ENCODE measurements at regions not wholly inside any gene's neighbourhood (a gene's known extent, or its start where the extent isn't known, plus 50 kb on each side); places are given as distances from the start of the nearest gene placed in this dataset.

- ATAC-seq (peak; percentile 71), DNase-seq (no peak)
- ChIA-PET CTCF (interaction anchor here (0.7 kb wide), 1 partner anchor 63 kb away, joined by 3 read pairs; no protein-coding TSS in a partner anchor), POLR2A (interaction anchor here (0.7 to 1.4 kb wide), 6 partner anchors 12 to 656 kb away, joined by 3 to 4 read pairs (median 3); no protein-coding TSS in a partner anchor)
- Histone ChIP-seq H3K9me3 (ENCODE audit: control insufficient read depth in 2 of 3, low read length in 3 of 3) (no peaks in the 10 kb centered on the region), H3K4me1 (ENCODE audit: control insufficient read depth in 2 of 2, insufficient read depth in 2 of 2, low read length in 2 of 2) (no peaks in the 10 kb centered on the region), H3K36me3 (ENCODE audit: control insufficient read depth in 2 of 3, insufficient read depth in 3 of 3, low read length in 3 of 3) (no peaks in the 10 kb centered on the region), H3K27ac (ENCODE audit: low read depth, low read length) (no peak overlapping the region), H3K4me3 (ENCODE audit: low read length) (no peak overlapping the region), H3K27me3 (ENCODE audit: control insufficient read depth in 2 of 2, insufficient read depth in 2 of 2, low read length in 2 of 2) (no peaks in the 10 kb centered on the region)
- H3K4me1 Mint-ChIP-seq, result peaks cover 12 to 40% (median 31%) of the 10 kb centered on the region in 7 donors
- no peaks in the 10 kb centered on the region for H3K27me3 Mint-ChIP-seq
- intact Hi-C loops (cut with micrococcal nuclease), result no loop called here
- H3K27ac Mint-ChIP-seq, result peak overlapping the region in 4 of 9 donors; percentile 13 to 70 (median 56)
- peaks cover 0 to 5% (median 0%) of the 10 kb centered on the region in 11 donors for H3K9me3 Mint-ChIP-seq
- peaks cover 0 to 10% (median 0%) of the 10 kb centered on the region in 5 donors for H3K36me3 Mint-ChIP-seq
- H3K4me3 Mint-ChIP-seq, result no peak overlapping the region
Observed at GRCh38 chr12:123089631-123090353, 61.1 kb downstream of the PITPNM2 start.

DNA sequence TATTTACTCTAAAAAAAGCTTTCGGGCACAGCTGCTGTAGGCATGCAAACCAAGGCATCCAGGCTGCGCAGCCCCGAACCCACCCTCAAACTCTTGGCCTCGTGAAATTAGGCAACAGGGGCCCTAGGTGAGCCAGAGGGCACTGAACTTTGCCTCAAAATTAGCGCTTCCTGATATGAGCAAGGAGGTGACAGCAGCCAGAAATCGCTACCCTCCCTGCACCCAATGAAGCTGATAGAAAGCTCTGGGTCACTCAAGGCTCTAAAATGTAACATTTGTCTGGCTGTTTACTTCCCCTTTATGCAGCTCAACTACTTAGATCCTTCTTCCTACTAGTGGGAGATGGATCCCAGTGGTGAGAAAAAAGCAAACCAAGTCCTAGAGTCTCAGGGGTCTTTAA lies 61.8 kb downstream of the PITPNM2 start:
- peak; percentile 49 for ATAC-seq
- peaks cover 0 to 5% (median 0%) of the 10 kb centered on the region in 11 donors for H3K9me3 Mint-ChIP-seq

GRCh38 chr12:123085730-123086487 lies 65.0 kb downstream of the PITPNM2 start:
- Histone ChIP-seq H3K27ac (ENCODE audit: low read depth, low read length) (no peak overlapping the region), H3K4me3 (ENCODE audit: low read length) (no peak overlapping the region), H3K27me3 (ENCODE audit: control insufficient read depth in 2 of 2, insufficient read depth in 2 of 2, low read length in 2 of 2) (no peaks in the 10 kb centered on the region), H3K9me3 (ENCODE audit: control insufficient read depth in 2 of 3, low read length in 3 of 3) (no peaks in the 10 kb centered on the region), H3K4me1 (ENCODE audit: control insufficient read depth in 2 of 2, insufficient read depth in 2 of 2, low read length in 2 of 2) (no peaks in the 10 kb centered on the region), H3K36me3 (ENCODE audit: control insufficient read depth in 2 of 3, insufficient read depth in 3 of 3, low read length in 3 of 3) (no peaks in the 10 kb centered on the region)
- peak; percentile 46 for ATAC-seq
- DNase-seq, result no peak
- Mint-ChIP-seq H3K27me3 (no peaks in the 10 kb centered on the region), H3K4me1 (peaks cover 10 to 52% (median 45%) of the 10 kb centered on the region in 7 donors), H3K9me3 (peaks cover 0 to 2% (median 0%) of the 10 kb centered on the region in 11 donors), H3K4me3 (no peak overlapping the region), H3K27ac (peak overlapping the region in 4 of 9 donors; percentile 3 to 78 (median 46)), H3K36me3 (peaks cover 0 to 3% (median 0%) of the 10 kb centered on the region in 5 donors)
- ChIA-PET CTCF (no interaction called here), POLR2A (no interaction called here)
- intact Hi-C loops (cut with micrococcal nuclease), result loop anchor here in 1 of 2 donors (1.0 kb wide), 1 partner anchor 10 kb away; no protein-coding TSS in a partner anchor

More for the DNA sequence above, 61.8 kb downstream of the PITPNM2 start:
- Mint-ChIP-seq H3K4me1 (peaks cover 11 to 42% (median 34%) of the 10 kb centered on the region in 7 donors), H3K36me3 (peaks cover 0 to 7% (median 0%) of the 10 kb centered on the region in 5 donors), H3K4me3 (no peak overlapping the region), H3K27ac (peak overlapping the region in 5 of 9 donors; percentile 44 to 70 (median 67)), H3K27me3 (no peaks in the 10 kb centered on the region)
- ChIA-PET CTCF (interaction anchor here (0.7 kb wide), 1 partner anchor 62 kb away, joined by 3 read pairs; no protein-coding TSS in a partner anchor), POLR2A (interaction anchor here (0.8 to 1.4 kb wide), 3 partner anchors 12 to 209 kb away, joined by 3 to 4 read pairs (median 3); no protein-coding TSS in a partner anchor)
- H3K27ac ChIP-seq (ENCODE audit: low read depth, low read length), result no peak overlapping the region
- no peaks in the 10 kb centered on the region for H3K27me3 ChIP-seq (ENCODE audit: control insufficient read depth in 2 of 2, insufficient read depth in 2 of 2, low read length in 2 of 2)
- intact Hi-C loops (cut with micrococcal nuclease), result no loop called here
- no peak overlapping the region for H3K4me3 ChIP-seq (ENCODE audit: low read length)
- no peaks in the 10 kb centered on the region for H3K4me1 ChIP-seq (ENCODE audit: control insufficient read depth in 2 of 2, insufficient read depth in 2 of 2, low read length in 2 of 2)
- H3K9me3 ChIP-seq (ENCODE audit: control insufficient read depth in 2 of 3, low read length in 3 of 3), result no peaks in the 10 kb centered on the region
- H3K36me3 ChIP-seq (ENCODE audit: control insufficient read depth in 2 of 3, insufficient read depth in 3 of 3, low read length in 3 of 3), result no peaks in the 10 kb centered on the region
- no peak for DNase-seq

GRCh38 chr12:123085066-123085465 lies 65.8 kb downstream of the PITPNM2 start:
- H3K4me1 ChIP-seq (ENCODE audit: control insufficient read depth in 2 of 2, insufficient read depth in 2 of 2, low read length in 2 of 2), result no peaks in the 10 kb centered on the region
- no peak for DNase-seq
- peak overlapping the region in 1 of 10 donors; percentile 22 for H3K4me3 Mint-ChIP-seq
- no peaks in the 10 kb centered on the region for H3K27me3 Mint-ChIP-seq
- ChIA-PET POLR2A (no interaction called here), CTCF (interaction anchor here (2.3 kb wide), 1 partner anchor 10 kb away, joined by 8 read pairs; no protein-coding TSS in a partner anchor)
- H3K9me3 Mint-ChIP-seq, result peaks cover 0 to 2% (median 0%) of the 10 kb centered on the region in 11 donors
- peaks cover 10 to 52% (median 44%) of the 10 kb centered on the region in 7 donors for H3K4me1 Mint-ChIP-seq
- intact Hi-C loops (cut with micrococcal nuclease), result no loop called here
- no peaks in the 10 kb centered on the region for H3K36me3 ChIP-seq (ENCODE audit: control insufficient read depth in 2 of 3, insufficient read depth in 3 of 3, low read length in 3 of 3)
- H3K9me3 ChIP-seq (ENCODE audit: control insufficient read depth in 2 of 3, low read length in 3 of 3), result no peaks in the 10 kb centered on the region
- H3K36me3 Mint-ChIP-seq, result peaks cover 0 to 3% (median 0%) of the 10 kb centered on the region in 5 donors
- ATAC-seq, result no peak
- H3K4me3 ChIP-seq (ENCODE audit: low read length), result no peak overlapping the region
- no peak overlapping the region for H3K27ac ChIP-seq (ENCODE audit: low read depth, low read length)
- H3K27ac Mint-ChIP-seq, result peak overlapping the region in 4 of 9 donors; percentile 5 to 33 (median 14)
- no peaks in the 10 kb centered on the region for H3K27me3 ChIP-seq (ENCODE audit: control insufficient read depth in 2 of 2, insufficient read depth in 2 of 2, low read length in 2 of 2)

- no peak for DNase-seq
- H3K27me3 Mint-ChIP-seq, result no peaks in the 10 kb centered on the region
- CTCF ChIA-PET, result interaction anchor here (2.3 kb wide), 1 partner anchor 9 kb away, joined by 8 read pairs; no protein-coding TSS in a partner anchor
- H3K36me3 Mint-ChIP-seq, result peaks cover 0 to 3% (median 0%) of the 10 kb centered on the region in 5 donors
- H3K27ac ChIP-seq (ENCODE audit: low read depth, low read length), result no peak overlapping the region
- intact Hi-C loops (cut with micrococcal nuclease), result no loop called here
- peak overlapping the region in 6 of 9 donors; percentile 33 to 72 (median 48) for H3K27ac Mint-ChIP-seq
- no peak overlapping the region for H3K4me3 ChIP-seq (ENCODE audit: low read length)
- H3K4me3 Mint-ChIP-seq, result no peak overlapping the region
- H3K27me3 ChIP-seq (ENCODE audit: control insufficient read depth in 2 of 2, insufficient read depth in 2 of 2, low read length in 2 of 2), result no peaks in the 10 kb centered on the region
- peaks cover 6 to 52% (median 42%) of the 10 kb centered on the region in 7 donors for H3K4me1 Mint-ChIP-seq
- ATAC-seq, result no peak
- POLR2A ChIA-PET, result interaction anchor here (0.9 to 1.1 kb wide), 2 partner anchors 9 to 147 kb away, joined by 5 to 6 read pairs; no protein-coding TSS in a partner anchor
- no peaks in the 10 kb centered on the region for H3K4me1 ChIP-seq (ENCODE audit: control insufficient read depth in 2 of 2, insufficient read depth in 2 of 2, low read length in 2 of 2)
- peaks cover 0 to 2% (median 0%) of the 10 kb centered on the region in 11 donors for H3K9me3 Mint-ChIP-seq
- H3K36me3 ChIP-seq (ENCODE audit: control insufficient read depth in 2 of 3, insufficient read depth in 3 of 3, low read length in 3 of 3), result no peaks in the 10 kb centered on the region
- H3K9me3 ChIP-seq (ENCODE audit: control insufficient read depth in 2 of 3, low read length in 3 of 3), result no peaks in the 10 kb centered on the region
Observed at GRCh38 chr12:123083661-123084571, 67.0 kb downstream of the PITPNM2 start.

All from naive thymus-derived CD4-positive, alpha-beta T cell (primary cell).